B cell (primary cell): ENCODE measurements at regions not wholly inside any gene's neighbourhood (a gene's known extent, or its start where the extent isn't known, plus 50 kb on each side); places are given as distances from the start of the nearest gene placed in this dataset.

ENCODE experiments used
- EZH2 ChIP-seq: IDR thresholded peaks from 2 replicates; pipeline ENCODE4 v1.6.1; 2012; ENCODE audit warnings: borderline replicate concordance, low read depth, mild to moderate bottlenecking, moderate library complexity, low read length; ENCODE audit not compliant: insufficient read depth, poor library complexity, severe bottlenecking
- TF ChIP-seq, protein P1 (sequence below): fragments of 200-600 bp; IDR thresholded peaks from one replicate; pipeline ENCODE4 v1.8.0; 2022; ENCODE audit warnings: antibody characterized with exemption, mild to moderate bottlenecking

DNA sequence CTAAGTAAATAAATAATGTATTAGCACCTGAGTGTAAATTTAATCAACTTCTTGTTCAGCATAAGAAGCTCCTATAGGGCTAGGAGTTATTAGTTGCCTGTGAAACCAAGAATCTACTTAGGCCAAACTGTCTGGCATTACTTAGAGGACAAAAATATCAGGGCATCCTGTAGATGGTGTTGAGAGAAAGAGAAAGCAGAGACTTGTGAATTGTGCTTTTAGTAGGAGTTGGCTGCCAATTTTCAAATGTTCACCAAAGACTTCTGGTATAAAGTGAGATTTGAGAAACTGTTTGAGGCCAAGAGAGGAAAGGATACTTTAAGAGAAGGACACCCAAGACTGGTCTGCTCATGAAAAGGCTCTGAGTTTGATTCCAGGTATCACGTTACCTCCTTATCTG, 315.5 kb upstream of the DEPDC1 start:
- TF ChIP-seq, protein P1, sequence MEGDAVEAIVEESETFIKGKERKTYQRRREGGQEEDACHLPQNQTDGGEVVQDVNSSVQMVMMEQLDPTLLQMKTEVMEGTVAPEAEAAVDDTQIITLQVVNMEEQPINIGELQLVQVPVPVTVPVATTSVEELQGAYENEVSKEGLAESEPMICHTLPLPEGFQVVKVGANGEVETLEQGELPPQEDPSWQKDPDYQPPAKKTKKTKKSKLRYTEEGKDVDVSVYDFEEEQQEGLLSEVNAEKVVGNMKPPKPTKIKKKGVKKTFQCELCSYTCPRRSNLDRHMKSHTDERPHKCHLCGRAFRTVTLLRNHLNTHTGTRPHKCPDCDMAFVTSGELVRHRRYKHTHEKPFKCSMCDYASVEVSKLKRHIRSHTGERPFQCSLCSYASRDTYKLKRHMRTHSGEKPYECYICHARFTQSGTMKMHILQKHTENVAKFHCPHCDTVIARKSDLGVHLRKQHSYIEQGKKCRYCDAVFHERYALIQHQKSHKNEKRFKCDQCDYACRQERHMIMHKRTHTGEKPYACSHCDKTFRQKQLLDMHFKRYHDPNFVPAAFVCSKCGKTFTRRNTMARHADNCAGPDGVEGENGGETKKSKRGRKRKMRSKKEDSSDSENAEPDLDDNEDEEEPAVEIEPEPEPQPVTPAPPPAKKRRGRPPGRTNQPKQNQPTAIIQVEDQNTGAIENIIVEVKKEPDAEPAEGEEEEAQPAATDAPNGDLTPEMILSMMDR, result no peak
- no peak for TF ChIP-seq EZH2
